GM12873 (cell line): ENCODE measurements at regions not wholly inside any gene's neighbourhood (a gene's known extent, or its start where the extent isn't known, plus 50 kb on each side); places are given as distances from the start of the nearest gene placed in this dataset.

Experiments used
- CTCF ChIP-seq: IDR thresholded peaks from 2 replicates; pipeline ENCODE4 v1.5.1; 2012; ENCODE audit warnings: low read depth, mild to moderate bottlenecking, moderate library complexity, low read length, control low read depth; ENCODE audit not compliant: insufficient read depth; ENCODE audit errors: missing control alignments

GRCh38 chr2:82230406-82230805, 1925.9 kb upstream of the LRRTM1 start:
- TF ChIP-seq CTCF: no peak

GRCh38 chr2:82226441-82226840, 1921.9 kb upstream of the LRRTM1 start:
- TF ChIP-seq CTCF: no peak

- no peak for TF ChIP-seq CTCF
Measured at GRCh38 chr2:82224301-82224940, 1919.9 kb upstream of the LRRTM1 start.

GRCh38 chr2:82215212-82215611, 1910.7 kb upstream of the LRRTM1 start:
- no peak for TF ChIP-seq CTCF

GRCh38 chr2:82199493-82199852, 1894.9 kb upstream of the LRRTM1 start:
- no peak for TF ChIP-seq CTCF

- no peak for TF ChIP-seq CTCF
Measured at GRCh38 chr2:82198809-82199492, 1894.4 kb upstream of the LRRTM1 start.

- TF ChIP-seq CTCF: no peak
Measured at GRCh38 chr2:82182270-82182669, 1877.7 kb upstream of the LRRTM1 start.
